Stimulated activated effector memory CD8-positive, alpha-beta T cell treated with anti-CD3 and anti-CD28 coated beads, Interleukin-12 subunit alpha, Interleukin-12 subunit beta, amount 100 ng/mL, for 72 hours (primary cell): ENCODE measurements at regions not wholly inside any gene's neighbourhood (a gene's known extent, or its start where the extent isn't known, plus 50 kb on each side); places are given as distances from the start of the nearest gene placed in this dataset.
"Not testable (repeated sequence)": the region's sequence is repeated elsewhere in the genome, so short reads cannot be mapped to it uniquely, and the experiment has no call there.

Source experiments
- ATAC-seq: fragments of 150-1000 bp; cut with Tn5 transposase; 2 replicates; pipeline ENCODE4 v1.10.0; 2021
- DNase-seq, 2 donors: peaks; one replicate each; pipeline ENCODE4 v3.0.0; 2021 to 2022; ENCODE audit warnings: low spot score in 2 of 2
- H3K27ac Mint-ChIP-seq: one replicate; pipeline ENCODE4 v1.8.0; 2022; ENCODE audit warnings: mild to moderate bottlenecking, mixed read lengths
- H3K36me3 Mint-ChIP-seq: one replicate; pipeline ENCODE4 v1.8.0; 2022; ENCODE audit warnings: mild to moderate bottlenecking, mixed read lengths
- H3K4me1 Mint-ChIP-seq: one replicate; pipeline ENCODE4 v1.8.0; 2022; ENCODE audit warnings: mixed read lengths
- H3K4me3 Mint-ChIP-seq: one replicate; pipeline ENCODE4 v1.8.0; 2022; ENCODE audit warnings: mild to moderate bottlenecking, mixed read lengths
- H3K9me3 Mint-ChIP-seq: one replicate; pipeline ENCODE4 v1.8.0; 2022; ENCODE audit warnings: mixed read lengths

DNA sequence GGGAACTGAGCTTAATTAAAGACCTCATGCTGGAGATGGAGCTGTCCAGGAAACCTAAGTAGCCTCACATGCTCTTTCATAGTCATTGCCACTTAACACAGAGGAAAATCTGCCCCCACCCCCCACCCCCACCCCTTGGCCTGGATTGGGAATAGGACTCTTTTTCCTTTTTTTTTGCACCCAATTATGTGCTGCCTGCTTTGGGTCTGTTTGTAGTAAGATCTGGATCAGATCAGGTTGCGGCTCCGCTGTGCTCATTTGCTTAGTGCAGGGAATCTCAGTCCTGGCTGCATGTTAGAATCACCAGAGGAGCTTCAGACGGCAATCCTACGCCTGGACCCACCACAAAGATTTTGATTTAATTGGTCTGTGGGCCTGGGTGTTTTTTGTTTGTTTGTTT is 219.0 kb downstream of the UTP18 start:
- Mint-ChIP-seq H3K4me3 (no peak overlapping the region), H3K36me3 (no peaks in the 10 kb centered on the region), H3K4me1 (no peaks in the 10 kb centered on the region), H3K9me3 (peaks cover 12% of the 10 kb centered on the region), H3K27ac (no peak overlapping the region)
- ATAC-seq = no peak
- DNase-seq = no peak

- Mint-ChIP-seq H3K4me3 (no peak overlapping the region), H3K4me1 (no peaks in the 10 kb centered on the region), H3K36me3 (no peaks in the 10 kb centered on the region), H3K9me3 (peaks cover 12% of the 10 kb centered on the region), H3K27ac (no peak overlapping the region)
- ATAC-seq (no peak), DNase-seq (no peak)
These were observed 221.0 kb downstream of the UTP18 start for GRCh38 chr17:51481370-51481769.

GRCh38 chr17:51482248-51482647 is 221.9 kb downstream of the UTP18 start:
- not testable (repeated sequence) for DNase-seq, ATAC-seq, H3K27ac Mint-ChIP-seq, H3K36me3 Mint-ChIP-seq, H3K4me3 Mint-ChIP-seq, H3K4me1 Mint-ChIP-seq
- H3K9me3 Mint-ChIP-seq = peaks cover 12% of the 10 kb centered on the region

DNA sequence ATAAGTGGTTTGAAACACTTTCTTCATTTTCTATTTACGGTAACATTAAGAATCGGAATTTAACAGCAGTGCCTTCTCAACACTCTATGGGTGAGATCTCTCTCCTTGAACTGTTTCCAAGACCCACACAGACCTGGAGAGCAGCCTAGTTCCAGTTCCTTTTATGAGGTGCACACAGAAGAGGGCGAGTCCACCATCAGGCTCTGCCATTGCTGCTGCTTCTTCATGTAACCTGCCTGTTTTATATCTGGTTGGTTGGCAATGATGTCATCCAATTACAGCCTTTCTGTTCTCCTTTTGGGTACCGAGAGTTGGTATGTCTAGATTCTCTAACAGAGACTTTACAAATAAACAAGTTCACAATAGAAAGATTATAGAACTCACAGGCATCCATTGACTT is 225.7 kb downstream of the UTP18 start:
- no peaks in the 10 kb centered on the region for H3K4me1 Mint-ChIP-seq
- H3K4me3 Mint-ChIP-seq = no peak overlapping the region
- ATAC-seq (no peak), DNase-seq (no peak)
- H3K27ac Mint-ChIP-seq = no peak overlapping the region
- no peaks in the 10 kb centered on the region for H3K36me3 Mint-ChIP-seq
- H3K9me3 Mint-ChIP-seq = peaks cover 8% of the 10 kb centered on the region

GRCh38 chr17:51486885-51487520 is 226.7 kb downstream of the UTP18 start:
- Mint-ChIP-seq H3K4me3 (no peak overlapping the region), H3K9me3 (peaks cover 3% of the 10 kb centered on the region), H3K36me3 (no peaks in the 10 kb centered on the region), H3K27ac (no peak overlapping the region), H3K4me1 (no peaks in the 10 kb centered on the region)
- no peak for ATAC-seq
- DNase-seq = no peak

DNA sequence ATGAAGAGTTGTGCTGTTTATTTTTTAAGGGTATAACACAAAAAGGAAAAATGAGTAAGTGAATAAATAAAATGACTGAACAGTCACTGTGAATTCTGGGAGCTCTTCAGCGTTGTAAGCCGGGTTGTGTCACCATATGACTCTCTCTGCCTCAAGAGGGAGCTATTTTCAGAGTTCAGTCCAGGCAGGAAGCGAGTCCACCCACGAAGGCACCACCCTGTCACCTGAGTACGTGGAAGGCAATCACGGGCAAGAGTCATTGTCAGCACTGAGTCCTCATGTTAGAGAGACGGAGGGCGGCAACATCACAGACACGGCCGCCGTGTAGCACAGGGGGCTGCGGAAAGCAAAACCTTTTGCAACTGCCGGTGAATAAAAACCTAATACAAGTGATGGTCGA is 227.6 kb downstream of the UTP18 start:
- no peak for DNase-seq

GRCh38 chr17:51491416-51491815 is 231.1 kb downstream of the UTP18 start:
- no peak overlapping the region for H3K27ac Mint-ChIP-seq
- no peak for DNase-seq
- ATAC-seq = no peak
- H3K9me3 Mint-ChIP-seq = no peaks in the 10 kb centered on the region
- H3K4me1 Mint-ChIP-seq = no peaks in the 10 kb centered on the region
- no peak overlapping the region for H3K4me3 Mint-ChIP-seq
- H3K36me3 Mint-ChIP-seq = no peaks in the 10 kb centered on the region

More for the DNA sequence above, 227.6 kb downstream of the UTP18 start:
- no peaks in the 10 kb centered on the region for H3K9me3 Mint-ChIP-seq
- peak; percentile 11 for ATAC-seq
- no peaks in the 10 kb centered on the region for H3K36me3 Mint-ChIP-seq
- no peaks in the 10 kb centered on the region for H3K4me1 Mint-ChIP-seq
- H3K27ac Mint-ChIP-seq = no peak overlapping the region
- no peak overlapping the region for H3K4me3 Mint-ChIP-seq

- Mint-ChIP-seq H3K4me3 (no peak overlapping the region), H3K9me3 (no peaks in the 10 kb centered on the region), H3K4me1 (no peaks in the 10 kb centered on the region), H3K27ac (no peak overlapping the region), H3K36me3 (no peaks in the 10 kb centered on the region)
- DNase-seq (no peak), ATAC-seq (no peak)
These were observed 232.9 kb downstream of the UTP18 start for GRCh38 chr17:51493206-51493605.

GRCh38 chr17:51496378-51496777 is 236.0 kb downstream of the UTP18 start:
- Mint-ChIP-seq H3K4me1 (no peaks in the 10 kb centered on the region), H3K9me3 (no peaks in the 10 kb centered on the region), H3K4me3 (no peak overlapping the region), H3K36me3 (no peaks in the 10 kb centered on the region), H3K27ac (no peak overlapping the region)
- no peak for DNase-seq
- no peak for ATAC-seq

- Mint-ChIP-seq H3K4me1 (no peaks in the 10 kb centered on the region), H3K4me3 (no peak overlapping the region), H3K27ac (no peak overlapping the region), H3K9me3 (no peaks in the 10 kb centered on the region), H3K36me3 (no peaks in the 10 kb centered on the region)
- no peak for ATAC-seq
- DNase-seq = no peak
These were observed 239.6 kb downstream of the UTP18 start for GRCh38 chr17:51499897-51500296.

DNA sequence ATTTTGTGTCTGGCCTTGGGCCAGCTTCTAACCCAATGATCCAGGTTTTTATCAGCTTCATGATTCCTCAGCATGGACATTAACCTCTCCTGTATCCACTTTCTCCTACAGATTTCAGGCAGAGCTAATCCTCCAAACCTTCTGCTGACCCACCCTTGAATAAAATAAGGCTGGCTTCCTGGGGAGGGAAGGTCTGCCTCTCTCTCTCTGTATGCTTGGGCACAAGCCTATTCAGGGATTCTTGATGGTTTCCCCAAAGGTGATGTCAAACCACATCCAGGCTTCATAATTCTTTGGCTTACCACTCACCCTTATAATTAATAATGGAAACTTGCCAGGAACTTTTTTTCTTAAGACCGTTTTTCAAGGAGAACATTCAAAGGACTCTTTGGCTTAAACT is 240.1 kb downstream of the UTP18 start:
- H3K27ac Mint-ChIP-seq = no peak overlapping the region
- H3K36me3 Mint-ChIP-seq = no peaks in the 10 kb centered on the region
- DNase-seq (no peak), ATAC-seq (no peak)
- H3K4me1 Mint-ChIP-seq = no peaks in the 10 kb centered on the region
- no peak overlapping the region for H3K4me3 Mint-ChIP-seq
- no peaks in the 10 kb centered on the region for H3K9me3 Mint-ChIP-seq

DNA sequence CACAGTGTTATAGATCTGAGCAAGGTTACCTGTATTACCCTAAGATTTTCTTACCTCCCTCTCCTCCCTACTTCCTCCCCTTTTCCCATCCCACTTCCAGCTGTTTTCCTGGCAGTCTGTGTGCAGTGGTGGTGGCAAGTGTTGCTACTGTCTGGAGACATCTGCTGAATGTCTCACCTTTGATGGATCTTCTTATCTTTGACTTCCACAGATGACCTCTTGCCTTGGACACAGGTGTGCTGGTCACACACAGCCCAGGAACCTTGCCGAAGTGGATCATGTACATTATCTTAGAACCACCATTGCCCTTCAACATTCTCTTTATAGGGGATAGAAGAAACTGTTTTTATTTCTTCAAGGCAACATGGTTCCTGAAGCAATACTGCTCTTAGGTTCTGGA is 245.1 kb downstream of the UTP18 start:
- ATAC-seq (no peak), DNase-seq (no peak)
- Mint-ChIP-seq H3K9me3 (no peaks in the 10 kb centered on the region), H3K36me3 (no peaks in the 10 kb centered on the region), H3K4me3 (no peak overlapping the region), H3K4me1 (no peaks in the 10 kb centered on the region), H3K27ac (no peak overlapping the region)

- Mint-ChIP-seq H3K27ac (no peak overlapping the region), H3K4me3 (no peak overlapping the region), H3K36me3 (no peaks in the 10 kb centered on the region), H3K4me1 (no peaks in the 10 kb centered on the region), H3K9me3 (no peaks in the 10 kb centered on the region)
- DNase-seq (no peak), ATAC-seq (no peak)
These were observed 247.1 kb downstream of the UTP18 start for GRCh38 chr17:51507444-51507843.

DNA sequence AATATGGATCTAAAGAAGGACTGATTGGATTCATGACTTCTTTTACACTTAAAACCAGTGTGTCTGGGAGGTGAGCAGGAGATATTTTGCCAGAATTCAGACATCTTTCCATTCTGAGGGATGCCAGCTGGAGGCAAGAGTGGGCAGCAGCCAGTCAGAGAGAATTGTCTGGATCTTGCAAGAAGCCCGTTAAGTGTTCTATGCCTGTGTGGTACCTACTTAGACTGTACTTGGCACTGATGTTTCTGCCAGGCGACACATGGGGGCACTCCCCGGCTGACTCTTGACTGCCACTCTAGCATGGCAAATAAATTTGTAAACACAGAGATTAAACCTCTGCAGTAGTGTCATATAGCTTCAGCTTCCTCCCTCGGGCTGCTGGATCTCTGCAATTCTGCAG is 247.7 kb downstream of the UTP18 start:
- no peaks in the 10 kb centered on the region for H3K36me3 Mint-ChIP-seq
- DNase-seq (no peak), ATAC-seq (no peak)
- H3K4me1 Mint-ChIP-seq = no peaks in the 10 kb centered on the region
- H3K4me3 Mint-ChIP-seq = no peak overlapping the region
- H3K9me3 Mint-ChIP-seq = no peaks in the 10 kb centered on the region
- H3K27ac Mint-ChIP-seq = no peak overlapping the region

DNA sequence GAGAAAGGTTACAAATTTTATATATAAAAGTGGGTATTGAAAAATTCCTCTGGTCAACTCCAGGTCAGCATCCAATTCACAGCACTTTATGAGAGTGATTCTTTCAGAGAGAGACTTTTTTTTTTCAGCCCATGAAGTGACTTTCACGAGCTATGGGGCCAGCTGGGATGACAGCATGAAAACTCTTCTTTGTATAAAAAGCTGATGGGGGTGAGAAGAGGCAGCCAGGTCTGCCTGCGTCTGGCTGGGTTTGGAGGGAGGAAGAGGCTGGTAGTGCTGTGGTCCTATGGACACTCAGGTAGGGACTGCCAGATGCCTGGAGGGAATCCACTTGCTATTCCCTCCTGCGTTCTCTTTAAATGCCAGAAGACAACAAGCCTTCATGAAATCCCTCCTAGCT is 250.6 kb downstream of the UTP18 start:
- DNase-seq = no peak
- Mint-ChIP-seq H3K4me3 (no peak overlapping the region), H3K36me3 (no peaks in the 10 kb centered on the region), H3K9me3 (no peaks in the 10 kb centered on the region), H3K27ac (no peak overlapping the region), H3K4me1 (no peaks in the 10 kb centered on the region)
- no peak for ATAC-seq

GRCh38 chr17:51512220-51512907 is 252.0 kb downstream of the UTP18 start:
- no peaks in the 10 kb centered on the region for H3K9me3 Mint-ChIP-seq
- no peak overlapping the region for H3K4me3 Mint-ChIP-seq
- H3K4me1 Mint-ChIP-seq = no peaks in the 10 kb centered on the region
- DNase-seq = no peak
- no peak for ATAC-seq
- no peak overlapping the region for H3K27ac Mint-ChIP-seq
- H3K36me3 Mint-ChIP-seq = no peaks in the 10 kb centered on the region
